ENCODE measurements at regions not wholly inside any gene's neighbourhood (a gene's known extent, or its start where the extent isn't known, plus 50 kb on each side); places are given as distances from the start of the nearest gene placed in this dataset.

DNA sequence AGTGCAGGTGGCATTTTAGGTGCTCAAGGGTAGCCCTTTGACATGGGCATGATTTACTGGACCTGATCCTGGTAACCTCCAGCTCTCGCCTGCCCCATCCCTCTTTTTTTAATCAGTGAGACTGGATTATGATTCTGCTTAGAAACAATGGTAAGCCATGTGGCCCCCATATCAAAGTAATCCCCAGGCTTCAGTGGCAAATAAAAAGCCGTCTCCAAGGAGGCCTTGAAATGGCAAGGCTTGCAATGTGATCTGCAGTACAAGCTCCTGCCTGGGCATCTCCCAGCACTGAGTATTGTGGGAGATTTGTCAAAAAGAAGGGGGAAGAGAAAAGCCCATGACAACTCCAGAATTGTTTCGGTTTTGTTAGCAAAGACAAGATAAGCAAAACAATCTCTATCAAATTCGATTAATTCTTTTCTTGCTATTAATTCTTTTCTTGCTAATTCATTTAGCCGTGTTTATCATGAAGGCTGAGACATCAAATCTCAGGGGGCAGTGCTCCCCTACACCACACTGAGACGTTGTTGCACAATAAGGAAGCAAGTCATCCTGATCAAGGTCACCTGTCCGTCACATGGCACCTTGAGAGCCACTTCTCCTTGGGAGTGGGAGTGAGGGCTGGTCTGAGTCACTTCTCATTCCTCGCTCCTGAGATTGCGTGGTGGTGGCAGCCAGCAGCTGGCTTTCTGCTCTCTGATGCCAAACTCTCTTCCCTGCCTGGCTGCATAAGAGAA is 312.7 kb upstream of the GATB start:
- TF ChIP-seq REST (IDR thresholded peaks at IDR 0.05; ENCODE audit: low read depth) (no peak), EGR1 (IDR thresholded peaks at IDR 0.05) (no peak), USF1 (IDR thresholded peaks at IDR 0.05) (no peak), TEAD4 (IDR thresholded peaks at IDR 0.05) (no peak), RAD21 (IDR thresholded peaks at IDR 0.05; ENCODE audit: low read depth) (no peak), CREB1 (IDR thresholded peaks at IDR 0.05; ENCODE audit: low read depth) (no peak), EP300 (IDR thresholded peaks at IDR 0.05; ENCODE audit: borderline replicate concordance) (no peak), FOXM1 (IDR thresholded peaks at IDR 0.05; ENCODE audit: borderline replicate concordance, low read depth) (no peak), CEBPB (IDR thresholded peaks at IDR 0.05) (no peak), YY1 (IDR thresholded peaks at IDR 0.05; ENCODE audit: low read depth) (no peak), TAF1 (IDR thresholded peaks at IDR 0.05; ENCODE audit: low read depth) (no peak), TCF12 (IDR thresholded peaks at IDR 0.05; ENCODE audit: low read depth) (no peak), NFIC (IDR thresholded peaks at IDR 0.05) (no peak), ZBTB7A (IDR thresholded peaks at IDR 0.05; ENCODE audit: low read depth) (no peak)
- TF ChIP-seq, protein P1, sequence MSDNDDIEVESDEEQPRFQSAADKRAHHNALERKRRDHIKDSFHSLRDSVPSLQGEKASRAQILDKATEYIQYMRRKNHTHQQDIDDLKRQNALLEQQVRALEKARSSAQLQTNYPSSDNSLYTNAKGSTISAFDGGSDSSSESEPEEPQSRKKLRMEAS (IDR thresholded peaks at IDR 0.05): no peak

DNA sequence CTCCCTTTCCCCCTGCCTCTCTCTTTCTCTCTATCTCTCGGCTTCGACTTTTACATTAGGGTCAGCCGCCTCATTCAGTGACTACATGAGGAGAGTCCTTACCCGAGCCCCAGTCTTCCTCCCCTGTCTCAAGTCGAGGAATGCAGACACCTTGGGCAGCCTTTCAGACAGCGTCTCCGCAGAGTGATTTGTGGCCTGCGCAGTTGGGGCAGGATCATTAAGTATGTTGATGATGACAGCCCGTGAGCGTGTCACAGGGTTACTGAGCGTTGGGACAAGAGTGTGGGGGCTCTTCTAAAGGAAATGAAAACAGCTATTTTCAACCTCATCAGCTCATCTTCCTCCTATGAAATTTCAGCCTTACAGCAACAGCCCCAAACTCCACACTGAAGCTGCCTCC is 312.1 kb upstream of the GATB start:
- TF ChIP-seq TCF12 (IDR thresholded peaks at IDR 0.05; ENCODE audit: low read depth) (no peak), ZBTB7A (IDR thresholded peaks at IDR 0.05; ENCODE audit: low read depth) (no peak), YY1 (IDR thresholded peaks at IDR 0.05; ENCODE audit: low read depth) (no peak), EGR1 (IDR thresholded peaks at IDR 0.05) (no peak), TAF1 (IDR thresholded peaks at IDR 0.05; ENCODE audit: low read depth) (no peak), NFIC (IDR thresholded peaks at IDR 0.05) (no peak), USF1 (IDR thresholded peaks at IDR 0.05) (no peak), CREB1 (IDR thresholded peaks at IDR 0.05; ENCODE audit: low read depth) (no peak), FOXM1 (IDR thresholded peaks at IDR 0.05; ENCODE audit: borderline replicate concordance, low read depth) (no peak), RAD21 (IDR thresholded peaks at IDR 0.05; ENCODE audit: low read depth) (no peak), TEAD4 (IDR thresholded peaks at IDR 0.05) (no peak), EP300 (IDR thresholded peaks at IDR 0.05; ENCODE audit: borderline replicate concordance) (no peak)
- TF ChIP-seq, protein P1 (IDR thresholded peaks at IDR 0.05): no peak

DNA sequence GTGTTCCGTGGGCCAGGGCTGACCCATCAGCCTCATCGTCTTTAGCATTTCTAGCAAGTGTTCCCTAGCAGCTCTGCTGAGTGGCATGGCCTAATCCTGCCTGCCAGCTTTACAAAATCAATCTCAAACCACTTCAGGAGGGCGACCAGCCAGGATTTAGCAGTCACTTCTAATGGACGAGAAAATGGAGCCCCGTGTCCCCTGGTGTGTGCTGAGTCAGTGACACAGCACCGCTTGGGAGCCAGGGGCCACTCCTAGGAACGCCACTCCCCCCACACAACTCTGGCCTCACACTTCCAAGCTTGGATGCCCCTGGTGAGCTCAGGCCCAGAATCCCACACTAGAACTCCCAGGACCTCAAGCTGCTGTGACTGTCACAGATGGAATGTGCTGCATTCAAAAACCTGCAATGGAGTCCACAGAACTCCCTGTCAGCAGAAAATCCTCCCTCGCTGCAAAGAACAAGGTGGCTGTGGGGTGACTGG is 311.2 kb upstream of the GATB start:
- no peak for TF ChIP-seq RAD21 (IDR thresholded peaks at IDR 0.05; ENCODE audit: low read depth)
- no peak for TF ChIP-seq EP300 (IDR thresholded peaks at IDR 0.05; ENCODE audit: borderline replicate concordance)
- no peak for TF ChIP-seq NFIC (IDR thresholded peaks at IDR 0.05)
- TF ChIP-seq YY1 (IDR thresholded peaks at IDR 0.05; ENCODE audit: low read depth): no peak
- TF ChIP-seq ZBTB7A (IDR thresholded peaks at IDR 0.05; ENCODE audit: low read depth): no peak
- no peak for TF ChIP-seq TAF1 (IDR thresholded peaks at IDR 0.05; ENCODE audit: low read depth)
- TF ChIP-seq CEBPB (IDR thresholded peaks at IDR 0.05): no peak
- TF ChIP-seq TEAD4 (IDR thresholded peaks at IDR 0.05): no peak
- no peak for TF ChIP-seq REST (IDR thresholded peaks at IDR 0.05; ENCODE audit: low read depth)
- TF ChIP-seq, protein P1 (IDR thresholded peaks at IDR 0.05): no peak
- TF ChIP-seq USF1 (IDR thresholded peaks at IDR 0.05): no peak
- TF ChIP-seq TCF12 (IDR thresholded peaks at IDR 0.05; ENCODE audit: low read depth): no peak
- no peak for TF ChIP-seq EGR1 (IDR thresholded peaks at IDR 0.05)
- TF ChIP-seq CREB1 (IDR thresholded peaks at IDR 0.05; ENCODE audit: low read depth): no peak
- TF ChIP-seq FOXM1 (IDR thresholded peaks at IDR 0.05; ENCODE audit: borderline replicate concordance, low read depth): no peak

DNA sequence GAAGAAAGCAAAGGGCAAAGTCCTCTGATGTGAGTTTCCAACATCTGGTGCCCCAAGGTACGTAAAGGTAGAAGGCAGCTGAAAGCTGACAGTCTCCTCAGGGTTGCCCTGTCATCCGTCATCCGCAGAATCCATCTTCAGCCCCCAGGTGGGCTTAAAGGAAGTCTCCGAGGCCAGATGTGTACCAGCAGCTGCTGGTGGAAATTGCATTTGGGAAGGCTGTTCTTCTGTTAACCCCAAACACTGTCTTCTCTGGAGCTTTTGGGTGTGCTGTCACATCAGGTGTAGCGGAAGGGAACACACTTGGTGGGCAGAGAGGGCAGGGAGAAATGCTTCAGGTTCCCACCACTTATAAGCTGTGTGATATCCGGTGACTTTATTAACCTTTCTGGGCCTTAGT is 310.0 kb upstream of the GATB start:
- no peak for TF ChIP-seq TCF12 (IDR thresholded peaks at IDR 0.05; ENCODE audit: low read depth)
- no peak for TF ChIP-seq TAF1 (IDR thresholded peaks at IDR 0.05; ENCODE audit: low read depth)
- no peak for TF ChIP-seq EP300 (IDR thresholded peaks at IDR 0.05; ENCODE audit: borderline replicate concordance)
- TF ChIP-seq NFIC (IDR thresholded peaks at IDR 0.05): no peak
- no peak for TF ChIP-seq FOXM1 (IDR thresholded peaks at IDR 0.05; ENCODE audit: borderline replicate concordance, low read depth)
- no peak for TF ChIP-seq YY1 (IDR thresholded peaks at IDR 0.05; ENCODE audit: low read depth)
- no peak for TF ChIP-seq CEBPB (IDR thresholded peaks at IDR 0.05)
- no peak for TF ChIP-seq RAD21 (IDR thresholded peaks at IDR 0.05; ENCODE audit: low read depth)
- TF ChIP-seq REST (IDR thresholded peaks at IDR 0.05; ENCODE audit: low read depth): no peak
